Parathyroid adenoma (tissue), 2 donors: ENCODE measurements at regions not wholly inside any gene's neighbourhood (a gene's known extent, or its start where the extent isn't known, plus 50 kb on each side); places are given as distances from the start of the nearest gene placed in this dataset.
"Not testable (repeated sequence)": the region's sequence is repeated elsewhere in the genome, so short reads cannot be mapped to it uniquely, and the experiment has no call there.

ENCODE experiments used
- H2AFZ ChIP-seq: fragments of 300-600 bp; sonication (generic); one replicate; pipeline ENCODE4 v1.7.0; 2017; ENCODE audit warnings: antibody characterized with exemption, mild to moderate bottlenecking
- H3K27ac ChIP-seq: fragments of 300-600 bp; sonication (generic); one replicate; pipeline ENCODE4 v1.7.0; 2017
- H3K27me3 ChIP-seq: fragments of 300-600 bp; sonication (generic); one replicate; pipeline ENCODE4 v1.7.0; 2017; ENCODE audit warnings: low read length; ENCODE audit not compliant: control insufficient read depth, insufficient read depth
- H3K36me3 ChIP-seq: fragments of 300-600 bp; sonication (generic); one replicate; pipeline ENCODE4 v1.7.0; 2017; ENCODE audit warnings: low read length; ENCODE audit not compliant: control insufficient read depth, insufficient read depth
- H3K4me1 ChIP-seq: fragments of 300-600 bp; sonication (generic); one replicate; pipeline ENCODE4 v1.7.0; 2017; ENCODE audit warnings: control low read depth
- H3K4me2 ChIP-seq: fragments of 300-600 bp; sonication (generic); one replicate; pipeline ENCODE4 v1.7.0; 2017; ENCODE audit warnings: low read length
- H3K4me3 ChIP-seq: fragments of 300-600 bp; sonication (generic); one replicate; pipeline ENCODE4 v1.7.0; 2017; ENCODE audit warnings: low read depth, low read length
- H3K79me2 ChIP-seq: fragments of 300-600 bp; sonication (generic); one replicate; pipeline ENCODE4 v1.7.0; 2017; ENCODE audit warnings: control low read depth
- H3K9ac ChIP-seq: fragments of 300-600 bp; sonication (generic); one replicate; pipeline ENCODE4 v1.7.0; 2017; ENCODE audit warnings: mild to moderate bottlenecking
- H3K9me3 ChIP-seq: fragments of 300-600 bp; sonication (generic); one replicate; pipeline ENCODE4 v1.7.0; 2017; ENCODE audit warnings: low read length; ENCODE audit not compliant: control insufficient read depth
- CTCF ChIP-seq: fragments of 300-600 bp; sonication (generic); IDR thresholded peaks from one replicate; pipeline ENCODE4 v1.7.0; 2017; ENCODE audit warnings: antibody characterized with exemption, mild to moderate bottlenecking
- donor health status: primary hyperparathyroidism.

- H3K27me3 ChIP-seq = no peaks in the 10 kb centered on the region
- no peaks in the 10 kb centered on the region for H3K79me2 ChIP-seq
- H3K9ac ChIP-seq = no peak overlapping the region
- H2AFZ ChIP-seq = no peak overlapping the region
- no peaks in the 10 kb centered on the region for H3K9me3 ChIP-seq
- H3K4me1 ChIP-seq = no peaks in the 10 kb centered on the region
- no peak for TF ChIP-seq CTCF
- H3K4me2 ChIP-seq = no peak overlapping the region
- no peak overlapping the region for H3K27ac ChIP-seq
- H3K36me3 ChIP-seq = no peaks in the 10 kb centered on the region
- H3K4me3 ChIP-seq = no peak overlapping the region
Observed at GRCh38 chr16:14384745-14385144, 245.3 kb downstream of the PARN start.

- H3K79me2 ChIP-seq, H3K4me2 ChIP-seq, H3K9ac ChIP-seq, H3K9me3 ChIP-seq, H3K36me3 ChIP-seq, H3K4me3 ChIP-seq, H3K27me3 ChIP-seq, H3K4me1 ChIP-seq, H2AFZ ChIP-seq, H3K27ac ChIP-seq: not testable (repeated sequence)
Observed at GRCh38 chr16:14383844-14384243, 246.2 kb downstream of the PARN start.

GRCh38 chr16:14378689-14379467 lies 251.2 kb downstream of the PARN start:
- no peak overlapping the region for H3K4me2 ChIP-seq
- H3K79me2 ChIP-seq = no peaks in the 10 kb centered on the region
- H3K27me3 ChIP-seq = no peaks in the 10 kb centered on the region
- no peak overlapping the region for H3K9ac ChIP-seq
- no peaks in the 10 kb centered on the region for H3K9me3 ChIP-seq
- no peak overlapping the region for H2AFZ ChIP-seq
- H3K4me1 ChIP-seq = no peaks in the 10 kb centered on the region
- no peak overlapping the region for H3K27ac ChIP-seq
- no peaks in the 10 kb centered on the region for H3K36me3 ChIP-seq
- TF ChIP-seq CTCF = no peak
- no peak overlapping the region for H3K4me3 ChIP-seq

- no peaks in the 10 kb centered on the region for H3K27me3 ChIP-seq
- H3K9me3 ChIP-seq = no peaks in the 10 kb centered on the region
- no peak overlapping the region for H3K27ac ChIP-seq
- no peak overlapping the region for H3K4me2 ChIP-seq
- H3K9ac ChIP-seq = no peak overlapping the region
- H2AFZ ChIP-seq = no peak overlapping the region
- no peaks in the 10 kb centered on the region for H3K79me2 ChIP-seq
- no peaks in the 10 kb centered on the region for H3K4me1 ChIP-seq
- TF ChIP-seq CTCF = no peak
- H3K36me3 ChIP-seq = no peaks in the 10 kb centered on the region
- H3K4me3 ChIP-seq = no peak overlapping the region
Observed at GRCh38 chr16:14378131-14378551, 251.9 kb downstream of the PARN start.

- H3K4me3 ChIP-seq = no peak overlapping the region
- H3K79me2 ChIP-seq = no peaks in the 10 kb centered on the region
- H3K27ac ChIP-seq = no peak overlapping the region
- TF ChIP-seq CTCF = no peak
- H3K27me3 ChIP-seq = no peaks in the 10 kb centered on the region
- H3K9ac ChIP-seq = no peak overlapping the region
- H2AFZ ChIP-seq = no peak overlapping the region
- no peaks in the 10 kb centered on the region for H3K36me3 ChIP-seq
- H3K9me3 ChIP-seq = no peaks in the 10 kb centered on the region
- no peak overlapping the region for H3K4me2 ChIP-seq
- no peaks in the 10 kb centered on the region for H3K4me1 ChIP-seq
Observed at GRCh38 chr16:14377326-14377725, 252.7 kb downstream of the PARN start.
